GM23338 (cell line): ENCODE measurements at regions not wholly inside any gene's neighbourhood (a gene's known extent, or its start where the extent isn't known, plus 50 kb on each side); places are given as distances from the start of the nearest gene placed in this dataset.

Experiments
- ATAC-seq: fragments of 200-7000 bp; cut with Tn5 transposase; 3 replicates; pipeline ENCODE4 v1.9.1; 2020
- DNase-seq: peaks from one replicate; pipeline ENCODE4 v3.0.0-alpha.2; 2015; ENCODE audit warnings: low spot score
- H2AFZ ChIP-seq: fragments of 200-600 bp; sonication (generic); 2 replicates; pipeline ENCODE4 v1.8.0; 2016; ENCODE audit warnings: antibody characterized with exemption, mild to moderate bottlenecking, moderate library complexity
- H3F3A ChIP-seq: fragments of 200-600 bp; sonication (generic); replicated peaks from 2 replicates; pipeline ENCODE4 v1.8.0; 2017; ENCODE audit warnings: antibody characterized with exemption, mixed run types, low read depth
- H3K27ac ChIP-seq: fragments of 200-600 bp; sonication (generic); 2 replicates; pipeline ENCODE4 v1.6.1; 2016; ENCODE audit warnings: low read depth
- H3K27me3 ChIP-seq: fragments of 200-600 bp; sonication (generic); 2 replicates; pipeline ENCODE4 v1.8.0; 2016; ENCODE audit warnings: mild to moderate bottlenecking, mixed run types, moderate library complexity; ENCODE audit not compliant: insufficient read depth
- H3K36me3 ChIP-seq: fragments of 200-600 bp; sonication (generic); 2 replicates; pipeline ENCODE4 v1.8.0; 2016; ENCODE audit warnings: mild to moderate bottlenecking; ENCODE audit not compliant: insufficient read depth
- H3K4me1 ChIP-seq: fragments of 200-600 bp; sonication (generic); 2 replicates; pipeline ENCODE4 v1.8.0; 2016; ENCODE audit warnings: mild to moderate bottlenecking, moderate library complexity; ENCODE audit not compliant: insufficient read depth
- H3K4me2 ChIP-seq: fragments of 200-600 bp; sonication (generic); 2 replicates; pipeline ENCODE4 v1.7.1; 2017; ENCODE audit warnings: mixed run types
- H3K4me3 ChIP-seq: fragments of 200-600 bp; sonication (generic); 2 replicates; pipeline ENCODE4 v1.6.1; 2016; ENCODE audit warnings: mixed run types
- H3K79me2 ChIP-seq: fragments of 200-600 bp; sonication (generic); replicated peaks from 2 replicates; pipeline ENCODE4 v1.8.0; 2017; ENCODE audit warnings: mild to moderate bottlenecking; ENCODE audit not compliant: insufficient read depth
- H3K9me2 ChIP-seq: fragments of 200-600 bp; sonication (generic); 2 replicates; pipeline ENCODE4 v1.8.0; 2017; ENCODE audit not compliant: insufficient read depth
- H4K20me1 ChIP-seq: fragments of 200-600 bp; sonication (generic); replicated peaks from 2 replicates; pipeline ENCODE4 v1.8.0; 2017; ENCODE audit warnings: mild to moderate bottlenecking; ENCODE audit not compliant: insufficient read depth
- H3K27ac Mint-ChIP-seq: 2 replicates; pipeline ENCODE4 v1.8.0; 2020; ENCODE audit warnings: inconsistent platforms, mild to moderate bottlenecking, moderate library complexity, mixed read lengths
- H3K27me3 Mint-ChIP-seq: 3 replicates; pipeline ENCODE4 v1.8.0; 2022; ENCODE audit warnings: low read depth, mild to moderate bottlenecking, moderate library complexity, mixed read lengths, inconsistent platforms; ENCODE audit not compliant: insufficient read depth, poor library complexity
- H3K36me3 Mint-ChIP-seq: 3 replicates; pipeline ENCODE4 v1.8.0; 2021; ENCODE audit warnings: low read depth, mild to moderate bottlenecking, inconsistent platforms, moderate library complexity, mixed read lengths
- H3K4me1 Mint-ChIP-seq: 3 replicates; pipeline ENCODE4 v1.8.0; 2020; ENCODE audit warnings: mild to moderate bottlenecking, inconsistent platforms, mixed read lengths
- H3K4me3 Mint-ChIP-seq: 3 replicates; pipeline ENCODE4 v1.8.0; 2021; ENCODE audit warnings: moderate library complexity, mild to moderate bottlenecking, inconsistent platforms, mixed read lengths
- H3K9me3 Mint-ChIP-seq: 3 replicates; pipeline ENCODE4 v1.8.0; 2020; ENCODE audit warnings: moderate library complexity, mild to moderate bottlenecking, inconsistent platforms, mixed read lengths
- CREB1 ChIP-seq: fragments of 250-450 bp; sonication (Bioruptor Pico); IDR thresholded peaks from 2 replicates; pipeline ENCODE4 v1.5.0; 2020; ENCODE audit warnings: low read depth, mild to moderate bottlenecking, moderate library complexity
- JUNB ChIP-seq: IDR thresholded peaks from one replicate; pipeline ENCODE4 v1.6.1; 2016; ENCODE audit warnings: antibody characterized with exemption; ENCODE audit not compliant: unreplicated experiment
- NANOG ChIP-seq: IDR thresholded peaks from 2 replicates; pipeline ENCODE4 v1.6.1; 2016; ENCODE audit warnings: antibody characterized with exemption, borderline replicate concordance
- REST ChIP-seq: IDR thresholded peaks from one replicate; pipeline ENCODE4 v1.6.1; 2018; ENCODE audit warnings: antibody characterized with exemption; ENCODE audit not compliant: unreplicated experiment
- ZNF114 ChIP-seq: fragments of 250-450 bp; sonication (Bioruptor Pico); IDR thresholded peaks from 2 replicates; pipeline ENCODE4 v1.5.0; 2020; ENCODE audit warnings: mild to moderate bottlenecking, moderate library complexity
- ZNF331 ChIP-seq: fragments of 250-450 bp; sonication (Bioruptor Pico); IDR thresholded peaks from 2 replicates; pipeline ENCODE4 v1.5.0; 2020; ENCODE audit warnings: low read depth, mild to moderate bottlenecking, moderate library complexity
- TF ChIP-seq, protein P1 (sequence below), 2 experiments: fragments of 200-600 bp in 1 of 2; sonication (generic) in 1 of 2; conservative IDR thresholded peaks; 2 replicates each; pipeline versions ENCODE4 v1.5.1 to v1.6.1; 2016 to 2017; ENCODE audit warnings: antibody characterized with exemption in 2 of 2, low read depth in 2 of 2, mild to moderate bottlenecking in 2 of 2, moderate library complexity in 1 of 2
- TF ChIP-seq, protein P2 (sequence below): fragments of 250-450 bp; sonication (Bioruptor Pico); IDR thresholded peaks from 2 replicates; pipeline ENCODE4 v1.5.0; 2020; ENCODE audit warnings: mild to moderate bottlenecking, moderate library complexity
- TF ChIP-seq, protein P3 (sequence below): IDR thresholded peaks from 2 replicates; pipeline ENCODE4 v1.6.1; 2016; ENCODE audit warnings: antibody characterized with exemption

DNA sequence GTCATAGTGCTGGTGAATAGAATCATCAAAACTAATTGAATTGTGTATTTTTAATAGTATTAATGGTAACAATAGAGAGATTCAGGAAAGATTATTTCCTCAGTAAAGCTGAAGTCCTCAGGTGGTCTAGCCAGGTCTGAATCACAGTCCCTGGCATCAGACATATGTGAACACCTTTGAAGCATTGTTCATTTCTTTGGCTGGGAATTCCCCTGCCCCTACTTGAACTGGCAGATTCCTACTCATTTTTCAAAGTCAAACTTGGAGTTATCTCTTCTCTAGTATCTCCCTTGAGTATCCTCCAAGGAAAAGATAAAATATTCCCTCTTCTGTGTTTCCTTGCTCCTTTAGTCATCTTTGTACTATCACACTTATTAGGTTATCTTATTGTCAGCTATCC, 759.8 kb downstream of the ADGRL2 start:
- ATAC-seq (no peak), DNase-seq (no peak)
- H3K79me2 ChIP-seq: no peaks in the 10 kb centered on the region
- no peaks in the 10 kb centered on the region for H4K20me1 ChIP-seq
- H3K4me1 ChIP-seq: peaks cover 10% of the 10 kb centered on the region
- no peak overlapping the region for H3K4me2 ChIP-seq
- TF ChIP-seq REST: no peak
- TF ChIP-seq ZNF331: no peak
- TF ChIP-seq, protein P1, sequence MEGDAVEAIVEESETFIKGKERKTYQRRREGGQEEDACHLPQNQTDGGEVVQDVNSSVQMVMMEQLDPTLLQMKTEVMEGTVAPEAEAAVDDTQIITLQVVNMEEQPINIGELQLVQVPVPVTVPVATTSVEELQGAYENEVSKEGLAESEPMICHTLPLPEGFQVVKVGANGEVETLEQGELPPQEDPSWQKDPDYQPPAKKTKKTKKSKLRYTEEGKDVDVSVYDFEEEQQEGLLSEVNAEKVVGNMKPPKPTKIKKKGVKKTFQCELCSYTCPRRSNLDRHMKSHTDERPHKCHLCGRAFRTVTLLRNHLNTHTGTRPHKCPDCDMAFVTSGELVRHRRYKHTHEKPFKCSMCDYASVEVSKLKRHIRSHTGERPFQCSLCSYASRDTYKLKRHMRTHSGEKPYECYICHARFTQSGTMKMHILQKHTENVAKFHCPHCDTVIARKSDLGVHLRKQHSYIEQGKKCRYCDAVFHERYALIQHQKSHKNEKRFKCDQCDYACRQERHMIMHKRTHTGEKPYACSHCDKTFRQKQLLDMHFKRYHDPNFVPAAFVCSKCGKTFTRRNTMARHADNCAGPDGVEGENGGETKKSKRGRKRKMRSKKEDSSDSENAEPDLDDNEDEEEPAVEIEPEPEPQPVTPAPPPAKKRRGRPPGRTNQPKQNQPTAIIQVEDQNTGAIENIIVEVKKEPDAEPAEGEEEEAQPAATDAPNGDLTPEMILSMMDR (conservative IDR thresholded peaks at IDR 0.05; ENCODE audit: low read depth in 2 of 2): no peak
- TF ChIP-seq CREB1 (CRISPR knock-in tag): no peak
- TF ChIP-seq ZNF114 (CRISPR knock-in tag): no peak
- TF ChIP-seq, protein P2, sequence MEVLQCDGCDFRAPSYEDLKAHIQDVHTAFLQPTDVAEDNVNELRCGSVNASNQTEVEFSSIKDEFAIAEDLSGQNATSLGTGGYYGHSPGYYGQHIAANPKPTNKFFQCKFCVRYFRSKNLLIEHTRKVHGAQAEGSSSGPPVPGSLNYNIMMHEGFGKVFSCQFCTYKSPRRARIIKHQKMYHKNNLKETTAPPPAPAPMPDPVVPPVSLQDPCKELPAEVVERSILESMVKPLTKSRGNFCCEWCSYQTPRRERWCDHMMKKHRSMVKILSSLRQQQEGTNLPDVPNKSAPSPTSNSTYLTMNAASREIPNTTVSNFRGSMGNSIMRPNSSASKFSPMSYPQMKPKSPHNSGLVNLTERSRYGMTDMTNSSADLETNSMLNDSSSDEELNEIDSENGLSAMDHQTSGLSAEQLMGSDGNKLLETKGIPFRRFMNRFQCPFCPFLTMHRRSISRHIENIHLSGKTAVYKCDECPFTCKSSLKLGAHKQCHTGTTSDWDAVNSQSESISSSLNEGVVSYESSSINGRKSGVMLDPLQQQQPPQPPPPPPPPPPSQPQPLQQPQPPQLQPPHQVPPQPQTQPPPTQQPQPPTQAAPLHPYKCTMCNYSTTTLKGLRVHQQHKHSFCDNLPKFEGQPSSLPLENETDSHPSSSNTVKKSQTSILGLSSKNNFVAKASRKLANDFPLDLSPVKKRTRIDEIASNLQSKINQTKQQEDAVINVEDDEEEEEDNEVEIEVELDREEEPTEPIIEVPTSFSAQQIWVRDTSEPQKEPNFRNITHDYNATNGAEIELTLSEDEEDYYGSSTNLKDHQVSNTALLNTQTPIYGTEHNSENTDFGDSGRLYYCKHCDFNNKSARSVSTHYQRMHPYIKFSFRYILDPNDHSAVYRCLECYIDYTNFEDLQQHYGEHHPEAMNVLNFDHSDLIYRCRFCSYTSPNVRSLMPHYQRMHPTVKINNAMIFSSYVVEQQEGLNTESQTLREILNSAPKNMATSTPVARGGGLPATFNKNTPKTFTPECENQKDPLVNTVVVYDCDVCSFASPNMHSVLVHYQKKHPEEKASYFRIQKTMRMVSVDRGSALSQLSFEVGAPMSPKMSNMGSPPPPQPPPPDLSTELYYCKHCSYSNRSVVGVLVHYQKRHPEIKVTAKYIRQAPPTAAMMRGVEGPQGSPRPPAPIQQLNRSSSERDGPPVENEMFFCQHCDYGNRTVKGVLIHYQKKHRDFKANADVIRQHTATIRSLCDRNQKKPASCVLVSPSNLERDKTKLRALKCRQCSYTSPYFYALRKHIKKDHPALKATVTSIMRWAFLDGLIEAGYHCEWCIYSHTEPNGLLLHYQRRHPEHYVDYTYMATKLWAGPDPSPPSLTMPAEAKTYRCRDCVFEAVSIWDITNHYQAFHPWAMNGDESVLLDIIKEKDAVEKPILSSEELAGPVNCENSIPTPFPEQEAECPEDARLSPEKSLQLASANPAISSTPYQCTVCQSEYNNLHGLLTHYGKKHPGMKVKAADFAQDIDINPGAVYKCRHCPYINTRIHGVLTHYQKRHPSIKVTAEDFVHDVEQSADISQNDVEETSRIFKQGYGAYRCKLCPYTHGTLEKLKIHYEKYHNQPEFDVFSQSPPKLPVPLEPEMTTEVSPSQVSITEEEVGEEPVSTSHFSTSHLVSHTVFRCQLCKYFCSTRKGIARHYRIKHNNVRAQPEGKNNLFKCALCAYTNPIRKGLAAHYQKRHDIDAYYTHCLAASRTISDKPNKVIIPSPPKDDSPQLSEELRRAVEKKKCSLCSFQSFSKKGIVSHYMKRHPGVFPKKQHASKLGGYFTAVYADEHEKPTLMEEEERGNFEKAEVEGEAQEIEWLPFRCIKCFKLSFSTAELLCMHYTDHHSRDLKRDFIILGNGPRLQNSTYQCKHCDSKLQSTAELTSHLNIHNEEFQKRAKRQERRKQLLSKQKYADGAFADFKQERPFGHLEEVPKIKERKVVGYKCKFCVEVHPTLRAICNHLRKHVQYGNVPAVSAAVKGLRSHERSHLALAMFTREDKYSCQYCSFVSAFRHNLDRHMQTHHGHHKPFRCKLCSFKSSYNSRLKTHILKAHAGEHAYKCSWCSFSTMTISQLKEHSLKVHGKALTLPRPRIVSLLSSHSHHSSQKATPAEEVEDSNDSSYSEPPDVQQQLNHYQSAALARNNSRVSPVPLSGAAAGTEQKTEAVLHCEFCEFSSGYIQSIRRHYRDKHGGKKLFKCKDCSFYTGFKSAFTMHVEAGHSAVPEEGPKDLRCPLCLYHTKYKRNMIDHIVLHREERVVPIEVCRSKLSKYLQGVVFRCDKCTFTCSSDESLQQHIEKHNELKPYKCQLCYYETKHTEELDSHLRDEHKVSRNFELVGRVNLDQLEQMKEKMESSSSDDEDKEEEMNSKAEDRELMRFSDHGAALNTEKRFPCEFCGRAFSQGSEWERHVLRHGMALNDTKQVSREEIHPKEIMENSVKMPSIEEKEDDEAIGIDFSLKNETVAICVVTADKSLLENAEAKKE: no peak
- TF ChIP-seq, protein P3, sequence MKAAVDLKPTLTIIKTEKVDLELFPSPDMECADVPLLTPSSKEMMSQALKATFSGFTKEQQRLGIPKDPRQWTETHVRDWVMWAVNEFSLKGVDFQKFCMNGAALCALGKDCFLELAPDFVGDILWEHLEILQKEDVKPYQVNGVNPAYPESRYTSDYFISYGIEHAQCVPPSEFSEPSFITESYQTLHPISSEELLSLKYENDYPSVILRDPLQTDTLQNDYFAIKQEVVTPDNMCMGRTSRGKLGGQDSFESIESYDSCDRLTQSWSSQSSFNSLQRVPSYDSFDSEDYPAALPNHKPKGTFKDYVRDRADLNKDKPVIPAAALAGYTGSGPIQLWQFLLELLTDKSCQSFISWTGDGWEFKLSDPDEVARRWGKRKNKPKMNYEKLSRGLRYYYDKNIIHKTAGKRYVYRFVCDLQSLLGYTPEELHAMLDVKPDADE: no peak
- TF ChIP-seq NANOG: no peak
- TF ChIP-seq JUNB: no peak
- H3K4me1 Mint-ChIP-seq: peaks cover 20% of the 10 kb centered on the region; the same call in 2 of the 3 replicates
- H3K27ac Mint-ChIP-seq: no peak overlapping the region
- H3K4me3 ChIP-seq: no peak overlapping the region
- no peaks in the 10 kb centered on the region for H3K9me3 Mint-ChIP-seq
- H2AFZ ChIP-seq: no peak overlapping the region
- no peaks in the 10 kb centered on the region for H3K36me3 ChIP-seq
- no peaks in the 10 kb centered on the region for H3F3A ChIP-seq
- H3K4me3 Mint-ChIP-seq: no peak overlapping the region
- H3K36me3 Mint-ChIP-seq: no peaks in the 10 kb centered on the region
- H3K27me3 ChIP-seq: no peaks in the 10 kb centered on the region
- no peaks in the 10 kb centered on the region for H3K27me3 Mint-ChIP-seq
- H3K27ac ChIP-seq: no peak overlapping the region
- no peaks in the 10 kb centered on the region for H3K9me2 ChIP-seq
